ENCODE measurements at regions not wholly inside any gene's neighbourhood (a gene's known extent, or its start where the extent isn't known, plus 50 kb on each side); places are given as distances from the start of the nearest gene placed in this dataset.

DNA sequence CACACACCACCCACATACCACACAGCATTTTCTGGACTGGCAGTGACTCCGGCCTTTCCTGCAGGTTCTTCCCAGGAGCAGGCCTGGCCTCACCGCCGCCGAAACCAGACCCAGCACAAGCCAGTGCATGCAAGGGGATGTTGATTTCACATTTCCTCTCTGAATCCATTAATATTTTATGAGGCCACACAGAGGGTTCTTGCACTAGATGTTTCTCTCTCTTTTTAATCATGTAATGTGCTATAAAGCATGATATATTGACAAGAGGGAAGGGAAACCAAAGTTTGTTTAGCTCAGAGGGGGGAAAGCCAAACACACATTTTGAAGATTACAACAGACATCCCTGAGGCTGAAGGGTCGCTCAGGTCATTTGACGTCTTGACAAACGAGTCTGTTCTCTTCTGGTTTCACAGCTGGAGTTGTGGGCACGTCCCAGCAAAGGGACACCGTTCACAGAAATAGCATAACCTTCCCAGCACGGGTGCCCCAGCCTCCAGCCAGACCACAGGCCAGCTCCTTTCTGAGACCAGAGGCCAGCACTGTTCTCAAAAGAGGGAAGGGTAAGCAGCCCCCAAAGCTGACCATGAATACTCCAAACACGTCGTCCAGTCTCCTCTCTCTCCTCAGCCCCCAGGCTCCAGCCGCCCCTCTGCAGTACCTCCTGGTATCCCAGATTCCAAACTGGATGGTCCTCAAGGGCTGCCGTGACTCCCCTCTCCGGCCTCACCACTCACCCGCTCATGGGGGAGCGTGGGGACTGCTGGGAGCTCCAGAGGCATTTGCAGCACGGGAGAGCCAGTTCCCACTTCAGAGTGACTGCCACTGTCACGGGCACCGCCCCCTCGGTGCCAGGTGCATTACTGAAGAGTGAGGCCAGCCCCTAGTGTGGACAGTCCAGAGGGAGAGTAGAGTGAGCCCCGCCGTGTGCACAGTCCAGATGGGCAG is 340.3 kb upstream of the SALL3 start:
- DNase-seq, result peak; percentile 73

DNA sequence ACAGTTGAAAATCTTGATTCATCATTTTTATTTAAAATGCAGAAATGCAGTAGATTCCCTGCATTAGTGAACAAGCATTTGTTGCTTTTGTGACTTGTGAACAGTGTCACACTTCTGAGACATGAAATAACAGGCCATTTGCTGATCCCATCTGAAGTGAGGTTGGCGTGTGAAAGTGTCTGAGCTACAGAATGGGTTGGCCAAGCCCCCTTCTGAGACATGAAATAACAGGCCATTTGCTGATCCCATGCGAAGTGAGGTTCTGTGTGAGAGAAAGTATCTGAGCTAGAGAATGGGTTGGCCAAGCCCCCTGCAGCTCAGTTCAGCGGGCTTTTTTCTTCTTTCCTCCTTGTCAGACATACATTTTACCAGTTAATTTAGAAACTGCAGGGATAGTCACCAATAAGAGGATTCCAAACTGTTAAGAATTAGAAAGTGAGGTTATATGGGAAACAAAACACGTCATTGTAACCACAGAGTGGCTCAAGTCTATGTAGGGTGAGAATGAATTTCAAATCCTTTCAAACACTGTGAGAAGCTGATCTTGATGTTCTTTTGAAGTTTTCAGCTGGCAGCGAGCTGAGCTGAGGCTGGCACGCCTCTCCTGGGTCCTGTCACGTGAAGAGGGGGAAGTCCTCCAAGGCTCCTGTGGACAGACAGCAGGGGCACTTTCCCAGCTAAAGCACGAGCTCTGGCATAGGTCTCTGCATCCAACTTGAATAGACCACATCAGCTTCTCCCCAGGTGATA is 339.2 kb upstream of the SALL3 start:
- no peak for DNase-seq

DNA sequence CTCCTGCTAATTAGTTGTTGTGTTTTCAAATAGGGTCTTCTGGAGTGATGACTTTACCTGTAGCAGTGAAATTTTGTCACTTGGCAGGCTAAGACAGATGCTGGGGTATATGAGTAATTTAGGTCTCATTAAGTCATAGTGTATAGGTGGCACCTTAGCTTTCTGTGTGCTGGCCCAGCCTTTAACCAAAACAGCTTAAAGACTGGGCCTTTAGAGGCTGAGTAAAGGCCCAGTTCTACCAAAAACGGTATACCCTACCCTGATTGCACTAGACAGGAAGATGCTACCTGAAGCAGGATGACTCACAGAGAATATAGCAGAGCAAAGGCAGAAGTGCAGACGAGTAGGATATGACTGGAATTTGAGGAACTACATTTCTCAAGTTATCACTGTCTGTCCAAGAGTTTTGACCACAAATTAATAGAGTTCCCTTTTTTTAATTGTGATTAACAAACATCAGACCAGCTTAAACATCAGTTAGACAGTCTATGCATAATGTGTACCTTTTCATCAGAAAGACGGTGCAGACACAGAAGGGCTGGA is 337.9 kb upstream of the SALL3 start:
- no peak for DNase-seq

DNA sequence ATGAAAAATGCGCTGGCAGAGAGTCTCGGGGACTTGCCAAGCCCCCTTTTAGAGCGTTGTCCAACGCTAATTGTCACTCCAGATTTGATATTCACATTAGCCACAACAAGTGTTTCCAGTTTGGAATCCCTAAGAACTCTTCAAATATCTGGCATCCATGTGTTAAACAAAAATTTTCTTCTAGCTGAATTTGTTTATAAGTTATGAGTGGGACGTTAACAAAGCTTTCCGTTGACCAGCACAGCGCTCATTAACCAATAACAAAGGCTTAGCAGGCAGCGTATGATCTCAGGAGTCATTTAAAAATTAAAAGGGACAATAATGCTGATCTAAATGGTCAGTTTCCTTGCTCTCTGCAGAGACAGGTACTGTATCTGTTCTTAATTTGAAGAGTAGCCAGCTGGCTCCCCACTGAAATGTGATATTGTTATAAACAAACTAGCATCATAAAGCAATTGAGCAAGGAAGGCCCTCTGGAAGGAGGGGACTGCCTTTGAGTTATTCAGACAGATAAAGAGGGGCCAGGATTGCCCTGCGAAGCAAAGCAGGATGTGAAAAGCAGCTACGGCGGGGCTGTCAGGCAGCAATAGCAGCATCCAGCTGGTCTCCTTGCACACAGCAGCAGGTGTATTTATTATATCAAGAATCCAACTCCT is 337.2 kb upstream of the SALL3 start:
- DNase-seq, result peak; percentile 18

DNA sequence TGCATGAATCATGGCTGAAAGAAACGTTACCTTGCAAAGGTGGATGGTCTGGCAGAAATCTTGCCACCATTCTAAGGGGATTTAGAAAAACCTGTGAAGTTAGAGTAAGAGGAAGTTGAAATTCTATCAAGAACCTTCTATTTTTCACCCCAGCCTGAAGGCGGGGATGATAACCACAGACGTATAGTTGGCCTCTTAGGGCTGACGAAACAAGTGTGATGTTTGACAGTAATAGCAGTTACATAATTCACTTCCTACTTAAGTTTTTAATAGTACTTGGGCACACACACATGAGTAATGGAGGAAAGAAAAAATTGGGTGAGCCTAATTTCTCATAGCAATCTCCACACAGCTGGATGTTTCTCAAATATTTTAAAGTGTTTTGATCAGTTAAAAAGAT is 336.6 kb upstream of the SALL3 start:
- no peak for DNase-seq

DNA sequence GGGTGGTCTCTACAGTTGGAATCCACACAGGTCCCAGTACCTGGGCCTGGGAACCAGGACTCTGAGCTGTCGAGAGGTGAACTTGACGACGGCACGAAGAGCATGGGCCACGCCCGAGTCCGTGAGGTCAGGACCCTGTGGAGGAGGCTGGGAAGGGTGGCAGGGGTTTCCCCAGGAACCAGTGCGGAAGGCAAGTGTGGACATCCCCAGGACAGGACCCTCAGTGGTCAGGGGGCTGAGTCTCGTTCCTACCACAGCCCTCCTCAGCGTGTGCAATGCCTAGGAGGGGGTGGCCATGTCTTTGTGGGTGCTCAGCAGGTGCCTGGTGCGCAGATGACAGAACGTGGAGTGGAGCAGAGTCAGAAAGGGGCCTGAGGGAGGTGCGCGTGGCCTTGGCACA is 335.6 kb upstream of the SALL3 start:
- no peak for DNase-seq

DNA sequence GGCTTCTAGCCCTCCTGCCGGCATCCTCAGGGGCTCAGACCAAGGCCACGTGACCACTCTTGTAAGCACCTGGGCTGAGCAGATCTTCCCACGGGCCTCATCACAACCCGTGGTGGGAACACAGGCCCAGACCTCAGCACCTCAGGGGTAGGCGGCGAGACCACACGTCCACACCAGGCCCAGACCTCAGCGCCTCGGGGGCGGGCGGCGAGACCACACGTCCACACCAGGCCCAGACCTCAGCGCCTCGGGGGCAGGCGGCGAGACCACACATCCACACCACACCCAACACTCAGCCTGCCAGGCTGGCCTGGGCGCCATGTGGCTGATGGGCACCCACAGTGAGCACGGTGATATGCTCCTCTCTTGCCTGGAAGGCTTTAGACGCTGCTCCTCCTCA is 334.4 kb upstream of the SALL3 start:
- no peak for DNase-seq

DNA sequence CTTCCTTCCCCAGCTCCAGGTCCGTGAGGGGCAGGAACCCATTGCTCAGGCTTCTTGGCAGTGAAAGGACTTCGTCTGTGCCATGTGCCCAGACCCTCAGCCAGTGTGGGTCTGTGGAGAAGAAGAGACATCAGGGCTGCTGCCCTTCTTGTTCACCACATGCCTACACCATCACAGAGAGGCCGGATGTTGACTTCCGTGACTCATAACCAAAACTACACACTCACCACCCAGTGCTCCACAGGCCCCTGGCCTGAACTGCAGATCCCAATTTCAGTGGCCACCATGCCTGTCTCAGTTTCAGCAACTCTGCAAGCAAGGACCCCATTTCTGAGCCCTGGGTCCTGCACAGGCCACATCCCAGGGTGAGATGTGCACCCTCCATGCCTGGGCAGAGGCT is 332.6 kb upstream of the SALL3 start:
- DNase-seq, result no peak

DNA sequence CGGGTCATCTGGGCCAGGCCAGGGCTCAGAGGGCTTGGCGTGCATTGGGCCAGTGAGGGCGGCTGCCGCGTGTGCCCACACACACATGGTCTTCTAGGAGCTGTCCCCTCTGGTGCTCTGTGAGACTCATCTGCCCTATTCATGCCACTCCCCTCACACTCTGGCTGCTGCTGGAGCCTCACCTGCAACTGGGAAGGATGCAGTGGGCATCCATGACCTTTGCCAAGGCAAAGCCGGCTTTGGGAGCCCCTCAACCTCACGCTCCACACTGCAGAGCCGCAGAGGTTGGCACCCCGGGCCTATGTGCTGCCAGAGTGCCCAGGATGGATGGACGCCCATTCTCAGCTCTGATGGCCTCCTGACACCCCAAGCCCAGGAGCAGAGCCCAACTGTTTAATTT is 330.2 kb upstream of the SALL3 start:
- no peak for DNase-seq

DNA sequence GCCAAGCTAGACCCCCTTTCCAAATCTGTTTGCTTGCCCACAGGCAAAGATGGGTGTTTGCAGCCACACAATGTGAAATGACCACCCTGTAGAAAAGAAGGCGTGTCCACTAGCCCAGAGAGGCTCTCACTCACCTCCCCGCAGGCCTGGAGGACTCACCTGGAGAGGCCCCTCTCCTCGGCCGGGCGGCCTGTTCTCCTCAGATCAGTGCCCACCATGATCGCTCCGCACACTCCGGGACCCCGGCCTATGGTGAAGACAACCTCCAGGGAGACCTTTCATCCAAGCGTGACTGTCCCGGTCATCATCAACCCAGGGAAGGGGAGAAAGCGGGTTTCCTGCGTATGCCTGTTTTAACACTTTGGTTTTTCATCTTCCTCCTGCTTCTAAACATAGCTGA is 328.7 kb upstream of the SALL3 start:
- DNase-seq, result no peak

DNA sequence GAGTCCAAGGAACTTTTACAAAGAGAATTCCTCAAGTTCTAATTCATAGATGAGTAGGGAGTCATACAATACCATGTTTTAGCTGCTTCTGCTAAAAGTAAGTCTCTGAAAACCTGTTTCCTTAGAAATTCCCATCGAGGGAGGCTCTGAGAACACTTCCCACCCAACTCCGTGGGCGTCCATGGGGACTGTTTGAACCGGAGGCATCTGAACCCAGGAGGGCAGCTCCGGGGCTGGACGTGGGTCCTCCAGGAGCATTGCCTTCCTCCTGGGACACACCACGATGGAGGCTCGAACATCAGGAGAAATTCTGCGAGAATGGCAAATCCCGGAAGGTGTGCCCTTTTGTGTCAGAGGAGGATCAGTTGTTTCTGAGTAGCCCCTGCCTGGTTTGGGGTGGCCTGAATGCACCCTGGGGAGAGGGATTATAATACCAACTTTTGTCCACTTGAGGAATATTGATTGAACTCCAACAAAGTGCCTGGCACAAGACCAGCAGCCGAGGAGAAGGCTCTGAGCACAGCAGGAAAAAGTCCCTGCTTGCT is 327.5 kb upstream of the SALL3 start:
- no peak for DNase-seq

DNA sequence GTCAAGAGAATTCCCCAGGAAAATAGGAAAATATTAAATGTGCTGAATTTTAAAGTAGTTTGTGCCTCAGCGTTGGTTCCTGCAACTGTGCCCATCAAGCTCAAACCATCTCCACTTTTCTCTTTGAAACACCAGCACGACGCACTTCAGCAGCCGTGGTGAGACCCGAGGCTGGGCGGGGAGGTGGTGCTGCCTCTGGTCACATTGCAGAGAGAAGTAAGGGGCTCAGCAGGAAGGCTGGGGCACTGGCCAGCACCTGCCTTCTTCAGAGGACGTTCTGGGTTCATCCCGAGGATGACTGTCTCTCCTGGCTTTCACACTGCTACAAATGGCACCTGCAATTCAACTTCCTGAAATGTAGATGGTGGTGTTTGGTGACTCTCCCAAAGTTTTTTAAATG is 323.7 kb upstream of the SALL3 start:
- DNase-seq, result no peak

DNA sequence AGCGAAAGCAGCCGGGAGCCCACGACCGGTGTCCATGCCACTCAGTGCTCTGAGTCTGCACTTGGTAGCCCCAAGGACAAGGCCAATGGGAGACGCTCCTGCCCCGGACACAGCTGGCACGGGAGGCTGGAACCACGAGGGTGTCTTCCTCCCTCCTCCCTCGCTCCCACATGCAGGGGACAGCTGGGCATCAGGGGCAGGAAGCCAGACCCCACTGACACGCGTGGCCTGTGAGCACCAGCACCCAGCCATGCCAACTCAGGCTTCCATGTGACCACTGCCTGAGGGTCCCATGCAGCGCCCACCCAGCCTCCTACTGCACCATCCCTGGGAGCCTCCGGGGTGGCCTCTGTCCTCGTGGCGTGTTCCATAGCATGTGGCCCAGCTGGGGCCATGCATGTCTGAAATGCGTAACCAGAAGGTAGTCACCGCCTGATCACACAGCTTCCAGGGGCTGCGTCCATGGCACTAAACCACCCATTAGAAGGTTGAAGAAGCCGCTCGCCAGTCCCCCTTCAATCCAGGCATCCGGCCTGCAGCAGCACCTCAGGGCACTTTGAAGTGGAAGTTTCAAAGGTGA is 323.2 kb upstream of the SALL3 start:
- DNase-seq, result no peak

DNA sequence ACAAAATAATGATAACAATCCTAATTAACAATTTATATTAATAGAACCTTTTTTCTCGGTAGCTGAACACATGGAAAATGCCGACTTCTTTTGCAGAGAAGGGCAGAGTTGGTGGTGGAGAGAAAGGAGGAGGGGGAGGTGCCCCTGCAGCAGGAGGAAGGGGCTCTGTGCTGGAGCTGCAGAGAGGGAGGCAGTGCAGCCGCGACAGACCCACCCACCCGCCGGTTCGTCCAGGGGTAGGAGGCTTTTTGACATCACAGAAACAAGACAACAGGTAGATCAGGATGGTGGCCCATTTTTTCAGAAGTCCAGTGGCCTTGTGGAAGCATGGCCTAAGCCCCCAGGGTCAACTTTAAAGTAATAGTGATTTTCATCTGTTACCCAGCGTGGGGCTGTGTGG is 321.1 kb upstream of the SALL3 start:
- no peak for DNase-seq

DNA sequence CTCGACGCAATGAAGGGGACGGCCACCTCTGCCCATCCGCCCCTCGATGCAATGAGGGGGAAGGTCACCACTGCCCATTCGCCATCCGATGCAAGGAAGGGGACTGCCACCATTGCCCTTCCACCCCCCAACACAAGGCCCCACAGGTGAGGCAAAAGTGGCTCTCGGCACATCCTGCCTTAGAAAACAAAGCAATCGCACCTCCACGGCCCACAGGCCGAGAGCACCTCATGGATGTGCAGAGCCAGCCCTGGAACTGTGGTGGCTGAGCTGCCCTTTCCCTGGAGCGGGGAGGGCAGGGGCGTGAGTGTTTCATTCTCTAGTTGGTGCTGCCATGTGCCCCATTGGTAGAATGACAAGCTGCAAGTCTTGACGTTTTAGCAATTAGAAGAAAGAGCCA is 320.6 kb upstream of the SALL3 start:
- DNase-seq, result no peak

DNA sequence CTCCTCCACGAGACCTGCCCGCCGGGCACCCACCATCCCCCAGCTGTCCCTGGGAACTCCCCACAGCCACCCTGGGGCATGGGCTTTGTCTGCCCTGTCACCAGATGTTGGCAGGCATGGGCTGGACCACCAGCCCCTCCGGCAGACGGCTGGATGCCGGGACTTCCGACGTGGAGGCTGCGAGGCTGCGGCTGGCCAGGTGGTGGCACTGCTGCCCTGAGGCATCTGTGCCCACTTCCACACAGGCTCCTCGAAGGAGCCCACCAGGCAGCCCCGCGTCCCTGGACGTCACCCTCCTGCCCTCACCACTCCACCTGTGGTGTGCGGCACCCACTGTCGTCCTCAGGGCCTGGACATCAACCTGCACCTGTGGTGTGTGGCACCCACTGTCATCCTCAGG is 319.9 kb upstream of the SALL3 start:
- no peak for DNase-seq

DNA sequence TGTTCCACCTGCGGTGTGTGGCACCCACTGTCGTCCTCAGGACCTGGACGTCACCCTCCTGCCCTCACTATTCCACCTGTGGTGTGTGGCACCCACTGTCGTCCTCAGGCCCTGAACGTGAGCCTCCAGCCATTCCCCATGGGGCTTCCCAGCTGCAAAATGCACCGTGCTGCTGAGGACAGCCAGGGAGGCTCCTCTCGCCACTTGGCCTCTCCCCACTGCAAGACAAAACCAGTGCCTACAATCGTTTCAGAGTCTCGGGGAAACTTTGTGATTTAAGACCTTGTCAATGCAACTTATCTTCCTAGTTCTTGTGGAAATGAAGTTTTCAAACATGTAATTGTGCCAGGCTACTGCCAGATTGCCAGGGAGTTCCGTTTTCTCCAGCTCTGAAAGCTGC is 319.3 kb upstream of the SALL3 start:
- no peak for DNase-seq

DNA sequence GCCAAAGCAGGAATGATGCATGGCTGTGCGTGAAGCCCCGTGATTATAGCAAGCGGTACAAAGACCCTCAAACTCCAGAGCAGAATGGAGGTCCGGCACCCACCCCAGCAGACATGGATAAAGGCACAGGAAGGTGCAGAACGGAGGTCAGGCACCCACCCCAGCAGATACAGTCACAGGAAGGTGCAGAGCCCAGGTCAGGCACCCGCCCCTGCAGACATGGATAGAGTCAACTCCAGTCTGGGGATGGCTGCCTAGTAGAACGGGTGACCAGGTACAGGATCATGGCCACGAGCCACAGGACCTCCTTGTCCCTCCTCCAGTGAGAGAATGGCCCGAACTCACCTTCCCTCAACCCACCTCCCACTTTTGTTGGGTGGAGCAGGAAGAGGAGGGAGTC is 318.3 kb upstream of the SALL3 start:
- DNase-seq, result no peak

DNA sequence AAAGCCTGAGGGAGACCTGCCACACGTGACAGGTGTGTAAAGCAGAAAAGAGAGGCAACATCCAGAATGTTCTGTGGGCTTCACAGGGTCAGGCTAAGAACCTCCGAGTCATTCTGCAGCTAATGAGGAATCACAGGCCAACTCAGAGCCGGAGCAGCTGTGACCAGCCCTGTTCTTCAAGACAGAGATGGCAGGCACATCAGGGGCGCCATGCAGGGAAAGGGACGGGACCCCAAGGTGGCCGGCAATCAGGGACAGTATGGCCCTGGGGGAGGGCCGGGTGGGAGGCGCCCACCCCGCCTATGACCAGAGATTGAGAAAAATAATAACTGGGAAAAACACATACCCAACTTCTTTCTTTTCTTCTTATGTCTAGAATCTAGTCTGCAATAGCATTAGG is 316.7 kb upstream of the SALL3 start:
- DNase-seq, result no peak

DNA sequence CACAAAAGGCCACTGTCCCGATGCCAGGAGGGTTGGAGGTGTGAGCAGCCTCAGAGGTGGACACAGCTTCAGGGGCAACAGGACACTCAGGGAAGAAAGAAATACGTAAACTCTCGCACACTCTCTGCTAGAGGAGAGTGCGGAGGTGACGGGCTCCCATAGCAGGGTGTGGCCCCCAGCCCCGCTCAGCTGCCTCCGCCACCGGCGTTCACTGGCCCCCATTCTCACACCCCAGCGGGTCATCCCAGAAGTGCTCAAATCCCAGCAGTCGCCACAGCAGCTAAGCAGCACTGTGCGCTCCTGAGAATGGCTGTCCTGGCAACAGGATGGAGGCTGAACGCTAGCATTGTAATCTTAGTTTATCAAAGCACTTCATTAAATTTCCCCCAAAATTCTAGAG is 315.6 kb upstream of the SALL3 start:
- no peak for DNase-seq

DNA sequence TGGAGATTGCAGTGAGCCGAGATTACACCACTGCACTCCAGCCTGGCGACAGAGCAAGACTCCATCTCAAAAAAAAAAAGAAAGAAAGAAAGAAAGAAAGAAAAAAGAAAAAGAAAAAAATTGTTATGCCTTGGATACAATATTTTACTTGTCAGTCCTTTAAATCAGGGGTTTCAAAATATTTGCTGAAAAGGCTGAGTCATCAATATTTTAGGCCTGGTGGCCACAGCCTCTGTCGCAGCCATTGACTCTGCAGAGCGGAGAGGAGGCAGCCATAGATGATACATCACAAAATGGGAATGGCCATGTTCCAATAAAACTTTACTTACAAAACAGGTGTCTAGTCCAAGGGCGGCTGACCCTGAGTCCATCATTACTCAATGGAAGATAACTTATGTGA is 314.8 kb upstream of the SALL3 start:
- DNase-seq, result no peak

DNA sequence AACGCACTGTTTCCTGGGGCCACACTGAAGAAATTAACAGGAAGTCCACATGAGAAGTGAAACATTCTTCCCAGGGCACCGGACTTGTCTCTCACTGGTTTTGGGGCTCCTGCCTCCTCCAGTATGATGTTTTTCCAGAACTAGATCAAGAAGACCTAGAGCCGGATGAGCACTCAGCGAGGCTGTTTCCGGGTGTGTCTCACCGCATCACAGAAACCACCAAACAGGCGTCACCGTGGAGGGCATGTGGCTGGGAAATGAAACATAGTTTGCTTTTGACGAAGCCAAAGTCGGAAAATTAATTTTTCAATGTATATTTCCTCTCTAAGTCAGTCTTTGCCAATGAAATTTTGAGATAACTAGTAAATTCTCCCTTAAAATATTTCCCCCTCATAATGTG is 314.0 kb upstream of the SALL3 start:
- no peak for DNase-seq

Measured in DMS153 (cell line).